B cell (primary cell): ENCODE measurements at regions not wholly inside any gene's neighbourhood (a gene's known extent, or its start where the extent isn't known, plus 50 kb on each side); places are given as distances from the start of the nearest gene placed in this dataset.

Experiments used
- ATAC-seq: fragments of 200-7000 bp; cut with Tn5 transposase; one replicate; pipeline ENCODE4 v1.10.0; 2021; ENCODE audit warnings: low read depth, mild to moderate bottlenecking, moderate number of reproducible peaks, moderate library complexity
- CTCF ChIA-PET: fragments of 350-600 bp; sonication (Branson Sonifier 250); formaldehyde crosslinking; loops from one replicate; lab custom pipeline; 2021; ENCODE audit warnings: antibody characterized with exemption, inconsistent platforms; lab: Charles Lee
- POLR2A ChIA-PET: fragments of 350-600 bp; sonication (Branson Sonifier 250); formaldehyde crosslinking; loops from one replicate; lab custom pipeline; 2021; ENCODE audit warnings: antibody characterized with exemption; lab: Charles Lee
- DNase-seq: peaks from one replicate; pipeline ENCODE4 v3.0.0; 2013
- H2AFZ ChIP-seq: 2 replicates; pipeline ENCODE4 v1.6.1; 2012; ENCODE audit warnings: mild to moderate bottlenecking, low read depth, low read length; ENCODE audit not compliant: insufficient read depth, poor library complexity, severe bottlenecking
- H3K27ac ChIP-seq, 2 donors: 1 replicate in 1 of 2; 2 replicates in 1 of 2; pipeline ENCODE4 v1.5.1; 2012 to 2013; ENCODE audit warnings: low read length in 2 of 2, mild to moderate bottlenecking in 2 of 2, moderate library complexity in 1 of 2
- H3K27me3 ChIP-seq, 4 experiments: fragments of 200-600 bp in 1 of 4; sonication (generic) in 1 of 4; replicated peaks in 1 of 4; 1 replicate in 2 of 4; 2 replicates in 2 of 4; pipeline versions ENCODE4 v1.6.1 to v1.7.0; 2013 to 2016; ENCODE audit warnings: low read length in 3 of 4, mild to moderate bottlenecking in 2 of 4, mixed read lengths in 1 of 4, moderate library complexity in 1 of 4; ENCODE audit not compliant: insufficient read depth in 4 of 4, control insufficient read depth in 3 of 4; ENCODE audit errors: control extremely low read depth in 1 of 4
- H3K36me3 ChIP-seq, 2 experiments: replicated peaks in 1 of 2; 1 replicate in 1 of 2; 2 replicates in 1 of 2; pipeline versions ENCODE4 v1.6.1 to v1.7.1; 2013; ENCODE audit warnings: low read length in 1 of 2; ENCODE audit not compliant: insufficient read depth in 2 of 2, control insufficient read depth in 1 of 2; ENCODE audit errors: control extremely low read depth in 1 of 2, extremely low read depth in 1 of 2
- H3K4me1 ChIP-seq, 2 donors: fragments of 200-600 bp in 1 of 2; sonication (generic) in 1 of 2; 1 replicate in 1 of 2; 2 replicates in 1 of 2; pipeline versions ENCODE4 v1.5.1 to v1.6.1; 2013 to 2017; ENCODE audit warnings: low read length in 2 of 2; ENCODE audit not compliant: control insufficient read depth in 2 of 2, insufficient read depth in 2 of 2
- H3K4me2 ChIP-seq: replicated peaks from 2 replicates; pipeline ENCODE3; 2012; ENCODE audit warnings: mild to moderate bottlenecking, low read depth, low read length; ENCODE audit not compliant: poor library complexity, severe bottlenecking
- H3K4me3 ChIP-seq, 5 experiments: fragments of 200-600 bp in 1 of 5; sonication (generic) in 1 of 5; 1 replicate in 3 of 5; 2 replicates in 2 of 5; pipeline versions ENCODE4 v1.5.1 to v1.7.0; 2011 to 2016; ENCODE audit warnings: low read length in 4 of 5, mild to moderate bottlenecking in 4 of 5, low read depth in 2 of 5, control low read depth in 1 of 5, moderate library complexity in 1 of 5; ENCODE audit not compliant: insufficient read depth in 1 of 5; ENCODE audit errors: control extremely low read depth in 1 of 5, extremely low read depth in 1 of 5
- H3K79me2 ChIP-seq: fragments of 200-600 bp; sonication (generic); one replicate; pipeline ENCODE4 v1.6.0; 2016; ENCODE audit warnings: low read length; ENCODE audit not compliant: control insufficient read depth, insufficient read depth
- H3K9ac ChIP-seq: fragments of 200-600 bp; sonication (generic); 2 replicates; pipeline ENCODE4 v1.6.1; 2017; ENCODE audit warnings: mild to moderate bottlenecking, low read length, moderate library complexity
- H3K9me3 ChIP-seq, 3 donors: one replicate each; pipeline versions ENCODE4 v1.6.1 to v1.7.1; 2013; ENCODE audit warnings: low read length in 2 of 3; ENCODE audit not compliant: control insufficient read depth in 2 of 3, insufficient read depth in 1 of 3; ENCODE audit errors: control extremely low read depth in 1 of 3
- H4K20me1 ChIP-seq: 2 replicates; pipeline ENCODE4 v1.6.0; 2012; ENCODE audit warnings: mild to moderate bottlenecking, low read length; ENCODE audit not compliant: insufficient read depth, control insufficient read depth, poor library complexity, severe bottlenecking
- H3K27ac Mint-ChIP-seq: one replicate; pipeline ENCODE4 v1.8.0; 2021; ENCODE audit warnings: mixed read lengths
- H3K27me3 Mint-ChIP-seq: one replicate; pipeline ENCODE4 v1.8.0; 2021; ENCODE audit warnings: mixed read lengths
- H3K4me1 Mint-ChIP-seq: one replicate; pipeline ENCODE4 v1.8.0; 2021; ENCODE audit warnings: mixed read lengths
- H3K4me3 Mint-ChIP-seq: one replicate; pipeline ENCODE4 v1.8.0; 2021; ENCODE audit warnings: mixed read lengths
- H3K9me3 Mint-ChIP-seq: one replicate; pipeline ENCODE4 v1.8.0; 2022; ENCODE audit warnings: mixed read lengths; ENCODE audit not compliant: insufficient read depth
- EZH2 ChIP-seq: IDR thresholded peaks from 2 replicates; pipeline ENCODE4 v1.6.1; 2012; ENCODE audit warnings: borderline replicate concordance, low read depth, mild to moderate bottlenecking, moderate library complexity, low read length; ENCODE audit not compliant: insufficient read depth, poor library complexity, severe bottlenecking
- WGBS: methylation state at CpG from one replicate; pipeline ENCODE4 v1.1.5; 2013; ENCODE audit warnings: missing lambda C conversion rate; ENCODE audit not compliant: insufficient coverage; 5-methylcytosine and 5-hydroxymethylcytosine counted together
- intact Hi-C: fragments of 100-400 bp; cut with micrococcal nuclease; formaldehyde crosslinking; loops from one replicate; pipeline ENCODE4 v1.10.0; 2022
- TF ChIP-seq, protein P1 (sequence below): fragments of 200-600 bp; IDR thresholded peaks from one replicate; pipeline ENCODE4 v1.8.0; 2022; ENCODE audit warnings: antibody characterized with exemption, mild to moderate bottlenecking

DNA sequence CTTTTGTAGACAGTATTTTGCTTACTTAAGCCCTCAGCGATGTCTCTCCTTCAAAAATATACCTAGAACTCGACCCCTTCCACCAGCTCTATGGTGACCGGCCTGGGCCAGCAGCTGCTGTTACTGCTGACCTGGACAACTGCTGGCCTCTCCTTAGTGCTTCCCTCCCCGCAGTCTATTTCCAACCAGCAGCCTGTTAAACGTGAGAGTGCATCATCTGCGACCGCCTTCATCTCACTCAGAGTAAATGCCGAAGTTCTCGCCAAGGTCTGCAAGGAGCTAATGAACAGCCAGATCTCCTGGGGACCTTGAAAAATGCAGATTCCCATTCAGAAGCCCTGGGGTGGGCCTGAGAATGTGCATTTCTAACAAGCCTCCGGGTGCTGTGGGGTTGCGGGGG, 86.7 kb downstream of the RPLP1 start:
- Histone ChIP-seq H3K9ac (no peak overlapping the region), H3K27ac (no peak overlapping the region), H3K27me3 (no peaks in the 10 kb centered on the region), H4K20me1 (no peaks in the 10 kb centered on the region), H3K79me2 (no peaks in the 10 kb centered on the region), H3K36me3 (no peaks in the 10 kb centered on the region), H2AFZ (no peak overlapping the region), H3K9me3 (no peaks in the 10 kb centered on the region), H3K4me2 (no peak overlapping the region), H3K4me3 (no peak overlapping the region), H3K4me1 (no peaks in the 10 kb centered on the region)
- Mint-ChIP-seq H3K4me1 (no peaks in the 10 kb centered on the region), H3K9me3 (no peaks in the 10 kb centered on the region), H3K4me3 (no peak overlapping the region), H3K27ac (no peak overlapping the region), H3K27me3 (peaks cover 28% of the 10 kb centered on the region)
- POLR2A ChIA-PET, result no interaction called here
- ATAC-seq (no peak), DNase-seq (no peak)
- CTCF ChIA-PET, result interaction anchor here (0.6 kb wide), 1 partner anchor 526 kb away, joined by 4 read pairs; no protein-coding TSS in a partner anchor
- intact Hi-C loops, result no loop called here
- no peak for TF ChIP-seq EZH2
- TF ChIP-seq, protein P1, sequence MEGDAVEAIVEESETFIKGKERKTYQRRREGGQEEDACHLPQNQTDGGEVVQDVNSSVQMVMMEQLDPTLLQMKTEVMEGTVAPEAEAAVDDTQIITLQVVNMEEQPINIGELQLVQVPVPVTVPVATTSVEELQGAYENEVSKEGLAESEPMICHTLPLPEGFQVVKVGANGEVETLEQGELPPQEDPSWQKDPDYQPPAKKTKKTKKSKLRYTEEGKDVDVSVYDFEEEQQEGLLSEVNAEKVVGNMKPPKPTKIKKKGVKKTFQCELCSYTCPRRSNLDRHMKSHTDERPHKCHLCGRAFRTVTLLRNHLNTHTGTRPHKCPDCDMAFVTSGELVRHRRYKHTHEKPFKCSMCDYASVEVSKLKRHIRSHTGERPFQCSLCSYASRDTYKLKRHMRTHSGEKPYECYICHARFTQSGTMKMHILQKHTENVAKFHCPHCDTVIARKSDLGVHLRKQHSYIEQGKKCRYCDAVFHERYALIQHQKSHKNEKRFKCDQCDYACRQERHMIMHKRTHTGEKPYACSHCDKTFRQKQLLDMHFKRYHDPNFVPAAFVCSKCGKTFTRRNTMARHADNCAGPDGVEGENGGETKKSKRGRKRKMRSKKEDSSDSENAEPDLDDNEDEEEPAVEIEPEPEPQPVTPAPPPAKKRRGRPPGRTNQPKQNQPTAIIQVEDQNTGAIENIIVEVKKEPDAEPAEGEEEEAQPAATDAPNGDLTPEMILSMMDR, result no peak
- WGBS, result 93% methylated on average over 9 of the region's 11 CpGs

DNA sequence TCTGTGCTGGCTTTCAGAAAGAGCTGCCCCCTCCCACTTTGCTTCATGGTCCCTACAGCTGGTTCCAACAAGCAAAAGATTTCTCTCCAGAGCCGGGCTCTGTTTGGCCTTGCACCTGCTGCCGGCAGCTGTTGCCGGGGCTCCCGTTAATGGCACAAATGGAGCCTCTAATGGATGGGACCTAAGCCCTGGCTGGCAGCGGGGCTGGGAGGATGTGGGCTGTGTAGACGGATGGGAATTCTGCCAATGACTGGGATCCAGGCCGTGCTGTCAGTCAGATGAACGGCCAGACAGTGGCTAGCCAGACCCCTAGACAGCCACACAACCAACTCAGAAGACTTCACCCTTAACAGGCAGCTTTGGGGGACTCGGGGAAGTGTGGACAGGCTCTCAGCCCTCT, 88.0 kb downstream of the RPLP1 start:
- ChIA-PET CTCF (no interaction called here), POLR2A (no interaction called here)
- Histone ChIP-seq H3K4me1 (no peaks in the 10 kb centered on the region), H3K9ac (no peak overlapping the region), H3K27ac (no peak overlapping the region), H3K79me2 (no peaks in the 10 kb centered on the region), H3K4me2 (no peak overlapping the region), H3K9me3 (no peaks in the 10 kb centered on the region), H4K20me1 (no peaks in the 10 kb centered on the region), H3K27me3 (no peaks in the 10 kb centered on the region), H3K36me3 (no peaks in the 10 kb centered on the region), H2AFZ (no peak overlapping the region), H3K4me3 (no peak overlapping the region)
- DNase-seq, result no peak
- WGBS, result 85% methylated on average over 6 of the region's 9 CpGs
- intact Hi-C loops, result no loop called here
- ATAC-seq, result no peak
- no peak overlapping the region for H3K4me3 Mint-ChIP-seq
- H3K9me3 Mint-ChIP-seq, result no peaks in the 10 kb centered on the region
- no peak for TF ChIP-seq EZH2
- TF ChIP-seq, protein P1, result no peak
- H3K27ac Mint-ChIP-seq, result no peak overlapping the region
- no peaks in the 10 kb centered on the region for H3K4me1 Mint-ChIP-seq
- peaks cover 34% of the 10 kb centered on the region for H3K27me3 Mint-ChIP-seq
